Activated CD4-positive, alpha-beta T cell treated with anti-CD3 and anti-CD28 coated beads, Interleukin-2, amount 10 ng/mL, durations not matched to agents 24 days and 14 days (primary cell): ENCODE measurements at regions not wholly inside any gene's neighbourhood (a gene's known extent, or its start where the extent isn't known, plus 50 kb on each side); places are given as distances from the start of the nearest gene placed in this dataset.
"Not testable (repeated sequence)": the region's sequence is repeated elsewhere in the genome, so short reads cannot be mapped to it uniquely, and the experiment has no call there.

Experiments used
- DNase-seq: peaks from one replicate; pipeline ENCODE4 v3.0.0; 2022
- H3K27ac Mint-ChIP-seq: one replicate; pipeline ENCODE4 v1.8.0; 2022; ENCODE audit warnings: mild to moderate bottlenecking, mixed read lengths
- H3K27me3 Mint-ChIP-seq: one replicate; pipeline ENCODE4 v1.8.0; 2022; ENCODE audit warnings: mixed read lengths
- H3K36me3 Mint-ChIP-seq: one replicate; pipeline ENCODE4 v1.8.0; 2022; ENCODE audit warnings: low read depth, mild to moderate bottlenecking, mixed read lengths
- H3K4me1 Mint-ChIP-seq: one replicate; pipeline ENCODE4 v1.8.0; 2021; ENCODE audit warnings: mixed read lengths
- H3K4me3 Mint-ChIP-seq: one replicate; pipeline ENCODE4 v1.8.0; 2022; ENCODE audit warnings: mild to moderate bottlenecking, moderate library complexity, mixed read lengths
- H3K9me3 Mint-ChIP-seq: one replicate; pipeline ENCODE4 v1.8.0; 2021; ENCODE audit warnings: mixed read lengths
- intact Hi-C: fragments of 100-400 bp; cut with micrococcal nuclease; formaldehyde crosslinking; loops from one replicate; pipeline ENCODE4 v1.15.1; 2023

- H3K9me3 Mint-ChIP-seq, result no peaks in the 10 kb centered on the region
- H3K4me3 Mint-ChIP-seq, result no peak overlapping the region
- H3K36me3 Mint-ChIP-seq, result no peaks in the 10 kb centered on the region
- no peaks in the 10 kb centered on the region for H3K4me1 Mint-ChIP-seq
- intact Hi-C loops, result no loop called here
- no peak overlapping the region for H3K27ac Mint-ChIP-seq
- H3K27me3 Mint-ChIP-seq, result no peaks in the 10 kb centered on the region
- DNase-seq, result no peak
Measured at GRCh38 chr4:12928751-12929150, 555.4 kb downstream of the RAB28 start.

- Mint-ChIP-seq H3K36me3 (no peaks in the 10 kb centered on the region), H3K4me1 (no peaks in the 10 kb centered on the region), H3K27ac (no peak overlapping the region), H3K9me3 (no peaks in the 10 kb centered on the region), H3K4me3 (no peak overlapping the region), H3K27me3 (no peaks in the 10 kb centered on the region)
- no peak for DNase-seq
- intact Hi-C loops, result no loop called here
Measured at GRCh38 chr4:12926189-12927066, 557.7 kb downstream of the RAB28 start.

GRCh38 chr4:12924728-12925320 is 559.3 kb downstream of the RAB28 start:
- H3K4me3 Mint-ChIP-seq, result no peak overlapping the region
- H3K9me3 Mint-ChIP-seq, result no peaks in the 10 kb centered on the region
- no peaks in the 10 kb centered on the region for H3K4me1 Mint-ChIP-seq
- H3K27me3 Mint-ChIP-seq, result no peaks in the 10 kb centered on the region
- no peak for DNase-seq
- intact Hi-C loops, result no loop called here
- H3K36me3 Mint-ChIP-seq, result no peaks in the 10 kb centered on the region
- H3K27ac Mint-ChIP-seq, result no peak overlapping the region

- Mint-ChIP-seq H3K4me1 (no peaks in the 10 kb centered on the region), H3K36me3 (no peaks in the 10 kb centered on the region), H3K27ac (no peak overlapping the region), H3K9me3 (no peaks in the 10 kb centered on the region), H3K27me3 (no peaks in the 10 kb centered on the region), H3K4me3 (no peak overlapping the region)
- no peak for DNase-seq
- intact Hi-C loops, result no loop called here
Measured at GRCh38 chr4:12924253-12924652, 559.9 kb downstream of the RAB28 start.

DNA sequence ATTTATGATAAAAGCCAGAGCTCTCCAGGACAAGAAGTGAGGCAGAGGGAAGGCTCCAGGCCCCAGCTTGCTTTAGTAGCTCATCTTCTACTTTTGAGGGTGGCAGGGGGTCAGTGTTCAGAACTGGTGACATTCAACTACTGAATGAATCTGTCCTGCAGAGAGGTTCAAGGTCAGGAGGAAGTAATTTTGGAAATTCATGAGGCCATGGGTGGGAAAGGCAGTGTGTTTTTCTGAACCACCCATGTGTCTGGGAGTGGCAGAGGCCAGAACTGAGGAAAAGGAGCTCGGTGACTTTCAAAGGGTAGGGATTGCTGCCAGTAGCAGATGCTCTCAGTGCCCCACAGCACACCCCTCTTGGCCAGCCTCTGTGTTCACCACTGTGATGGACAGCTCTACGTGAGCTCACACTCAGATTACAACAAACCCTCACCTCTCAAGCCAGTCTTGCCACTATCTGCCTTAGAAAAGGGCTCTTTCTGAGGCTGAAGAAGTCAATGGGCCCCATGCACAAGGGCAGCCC is 571.2 kb downstream of the RAB28 start:
- DNase-seq, result no peak
- H3K27me3 Mint-ChIP-seq, result no peaks in the 10 kb centered on the region
- H3K36me3 Mint-ChIP-seq, result no peaks in the 10 kb centered on the region
- no peak overlapping the region for H3K4me3 Mint-ChIP-seq
- H3K9me3 Mint-ChIP-seq, result no peaks in the 10 kb centered on the region
- no peaks in the 10 kb centered on the region for H3K4me1 Mint-ChIP-seq
- no peak overlapping the region for H3K27ac Mint-ChIP-seq
- intact Hi-C loops, result no loop called here

DNA sequence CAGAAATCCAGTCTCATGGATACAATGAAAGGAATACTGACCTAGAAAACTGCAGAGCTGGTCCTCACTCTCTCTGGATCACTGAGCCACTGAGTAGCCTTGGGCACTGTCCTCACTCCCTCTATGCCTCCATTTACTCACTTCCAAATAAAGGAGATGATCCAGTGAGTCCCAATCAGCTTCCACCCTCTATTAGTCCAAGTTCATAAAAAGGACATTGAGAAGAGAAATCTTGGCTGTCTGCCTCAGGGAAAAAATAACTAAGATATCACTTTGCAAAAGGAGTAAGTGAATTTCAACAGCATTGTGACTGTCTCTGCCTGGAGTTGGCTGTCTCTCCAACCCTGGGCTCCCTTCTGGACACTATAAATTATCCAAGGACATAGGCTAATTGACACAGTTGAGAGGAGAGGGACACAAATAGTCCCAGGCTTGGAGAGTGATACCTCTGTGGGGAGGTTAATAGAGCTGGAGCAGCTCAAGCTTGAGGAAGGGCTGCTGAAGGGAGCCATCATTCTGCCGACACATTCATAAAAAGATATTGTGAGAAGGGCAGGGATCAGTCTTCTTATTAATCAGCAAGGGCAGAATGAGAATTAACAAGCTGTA is 572.3 kb downstream of the RAB28 start:
- Mint-ChIP-seq H3K27me3 (no peaks in the 10 kb centered on the region), H3K4me3 (no peak overlapping the region), H3K9me3 (no peaks in the 10 kb centered on the region)

DNA sequence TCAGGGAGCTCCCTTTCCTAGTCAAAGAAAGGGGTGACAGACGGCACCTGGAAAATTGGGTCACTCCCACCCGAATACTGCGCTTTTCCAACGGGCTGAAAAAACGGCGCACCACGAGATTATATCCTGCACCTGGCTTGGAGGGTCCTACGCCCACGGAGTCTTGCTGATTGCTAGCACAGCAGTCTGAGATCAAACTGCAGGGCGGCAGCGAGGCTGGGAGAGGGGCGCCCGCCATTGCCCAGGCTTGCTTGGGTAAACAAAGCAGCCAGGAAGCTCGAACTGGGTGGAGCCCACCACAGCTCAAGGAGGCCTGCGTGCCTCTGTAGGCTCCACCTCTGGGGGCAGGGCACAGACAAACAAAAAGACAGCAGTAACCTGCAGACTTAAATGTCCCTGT is 580.5 kb downstream of the RAB28 start:
- H3K9me3 Mint-ChIP-seq, H3K4me1 Mint-ChIP-seq, H3K4me3 Mint-ChIP-seq, DNase-seq, H3K27me3 Mint-ChIP-seq, intact Hi-C loops, H3K36me3 Mint-ChIP-seq, H3K27ac Mint-ChIP-seq: not testable (repeated sequence)

More for the DNA sequence above, 572.3 kb downstream of the RAB28 start:
- intact Hi-C loops, result no loop called here
- no peak for DNase-seq
- no peaks in the 10 kb centered on the region for H3K36me3 Mint-ChIP-seq
- no peak overlapping the region for H3K27ac Mint-ChIP-seq
- no peaks in the 10 kb centered on the region for H3K4me1 Mint-ChIP-seq

GRCh38 chr4:12902735-12903134 is 581.4 kb downstream of the RAB28 start:
- Mint-ChIP-seq H3K9me3 (peaks cover 3% of the 10 kb centered on the region), H3K36me3 (no peaks in the 10 kb centered on the region), H3K4me3 (no peak overlapping the region), H3K27me3 (no peaks in the 10 kb centered on the region), H3K4me1 (no peaks in the 10 kb centered on the region), H3K27ac (no peak overlapping the region)
- no peak for DNase-seq
- intact Hi-C loops, result no loop called here

DNA sequence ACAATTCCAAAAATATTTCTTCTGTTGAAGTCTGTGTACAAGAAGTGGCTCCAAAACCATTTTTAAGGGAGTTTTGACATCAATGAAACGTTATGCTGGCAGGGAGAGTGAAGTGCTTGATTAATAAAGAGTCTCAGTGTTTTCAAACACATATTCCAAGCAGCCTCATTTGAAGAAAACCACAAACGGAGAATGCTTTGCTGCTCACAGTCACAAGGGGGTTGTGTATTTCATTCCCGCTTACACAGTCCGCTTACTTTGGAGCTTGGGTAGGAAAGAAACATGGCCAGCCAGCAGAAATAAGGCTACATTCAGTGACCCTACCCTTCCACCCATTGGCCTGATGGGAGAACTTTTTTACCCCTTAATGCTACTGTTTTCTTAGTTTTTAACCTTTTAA is 586.2 kb downstream of the RAB28 start:
- no peak for DNase-seq
- Mint-ChIP-seq H3K27ac (no peak overlapping the region), H3K4me1 (no peaks in the 10 kb centered on the region), H3K36me3 (no peaks in the 10 kb centered on the region), H3K9me3 (no peaks in the 10 kb centered on the region), H3K4me3 (no peak overlapping the region), H3K27me3 (no peaks in the 10 kb centered on the region)
- intact Hi-C loops, result no loop called here

- DNase-seq, result no peak
- Mint-ChIP-seq H3K27me3 (no peaks in the 10 kb centered on the region), H3K36me3 (no peaks in the 10 kb centered on the region), H3K9me3 (no peaks in the 10 kb centered on the region), H3K4me3 (no peak overlapping the region), H3K27ac (no peak overlapping the region), H3K4me1 (no peaks in the 10 kb centered on the region)
- intact Hi-C loops, result no loop called here
Measured at GRCh38 chr4:12894062-12894461, 590.1 kb downstream of the RAB28 start.

GRCh38 chr4:12889054-12889453 is 595.1 kb downstream of the RAB28 start:
- Mint-ChIP-seq H3K27me3 (no peaks in the 10 kb centered on the region), H3K9me3 (peaks cover 5% of the 10 kb centered on the region), H3K4me1 (no peaks in the 10 kb centered on the region), H3K4me3 (no peak overlapping the region), H3K27ac (no peak overlapping the region), H3K36me3 (no peaks in the 10 kb centered on the region)
- no peak for DNase-seq
- intact Hi-C loops, result no loop called here

GRCh38 chr4:12884846-12885796 is 599.0 kb downstream of the RAB28 start:
- H3K4me3 Mint-ChIP-seq, result no peak overlapping the region
- H3K36me3 Mint-ChIP-seq, result no peaks in the 10 kb centered on the region
- DNase-seq, result no peak
- no peaks in the 10 kb centered on the region for H3K27me3 Mint-ChIP-seq
- no peaks in the 10 kb centered on the region for H3K4me1 Mint-ChIP-seq
- H3K27ac Mint-ChIP-seq, result no peak overlapping the region
- intact Hi-C loops, result no loop called here
- peaks cover 5% of the 10 kb centered on the region for H3K9me3 Mint-ChIP-seq

DNA sequence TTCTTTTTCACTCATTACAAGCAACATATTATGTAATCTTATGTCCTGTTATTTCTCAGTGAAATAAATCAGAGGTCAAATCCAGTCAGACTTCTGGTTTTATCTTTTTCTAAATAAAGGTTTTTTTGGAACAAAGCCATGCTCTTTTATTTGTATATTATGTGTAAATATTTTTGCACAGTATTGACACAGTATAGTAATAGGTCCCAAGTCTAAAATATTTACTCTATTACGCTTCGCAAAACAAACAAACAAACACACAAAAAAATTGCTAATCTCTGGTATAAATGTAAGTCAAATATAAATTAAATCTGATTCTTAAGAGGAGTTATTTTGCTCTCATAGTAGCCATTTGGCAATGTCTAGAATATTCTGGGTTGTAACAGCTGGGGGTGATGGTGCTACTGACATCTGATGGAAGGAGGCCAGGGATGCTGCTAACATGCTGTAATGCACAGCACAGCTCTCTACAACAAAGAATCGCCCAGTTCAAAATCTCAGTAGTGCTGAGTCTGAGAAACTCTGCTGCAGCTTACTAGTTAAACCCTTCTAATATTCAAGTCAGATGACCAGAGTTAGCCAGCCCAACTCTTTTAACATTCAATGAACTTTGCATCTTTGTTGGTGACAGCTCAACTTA is 602.1 kb downstream of the RAB28 start:
- Mint-ChIP-seq H3K4me1 (no peaks in the 10 kb centered on the region), H3K27ac (no peak overlapping the region), H3K27me3 (no peaks in the 10 kb centered on the region), H3K4me3 (no peak overlapping the region), H3K36me3 (no peaks in the 10 kb centered on the region), H3K9me3 (no peaks in the 10 kb centered on the region)
- DNase-seq, result no peak
- intact Hi-C loops, result no loop called here
